ENCODE measurements at regions not wholly inside any gene's neighbourhood (a gene's known extent, or its start where the extent isn't known, plus 50 kb on each side); places are given as distances from the start of the nearest gene placed in this dataset.

GRCh38 chr4:18860836-18861530, 839.4 kb upstream of the LCORL start:
- ATAC-seq, result no peak

GRCh38 chr4:18859468-18859867, 837.9 kb upstream of the LCORL start:
- H3K27me3 ChIP-seq, result no peaks in the 10 kb centered on the region
- H3K27ac ChIP-seq, result no peak overlapping the region
- TF ChIP-seq POLR2A (IDR thresholded peaks at IDR 0.05) (no peak), POLR2AphosphoS5 (IDR thresholded peaks at IDR 0.05) (no peak), CTCF (IDR thresholded peaks at IDR 0.05) (no peak), EP300 (IDR thresholded peaks at IDR 0.05) (no peak)
- ATAC-seq, result no peak
- no peaks in the 10 kb centered on the region for H3K9me3 ChIP-seq
- H3K4me1 ChIP-seq, result no peaks in the 10 kb centered on the region
- no peaks in the 10 kb centered on the region for H3K36me3 ChIP-seq
- 50 to 58% methylated on average over 1 to 2 of the region's 2 CpGs for WGBS, 2 donors (ENCODE audit: low coverage in 1 of 2)
- no peak overlapping the region for H3K4me3 ChIP-seq

More at GRCh38 chr4:18860836-18861530, 839.4 kb upstream of the LCORL start:
- Histone ChIP-seq H3K9me3 (no peaks in the 10 kb centered on the region), H3K4me3 (no peak overlapping the region), H3K27me3 (no peaks in the 10 kb centered on the region), H3K27ac (no peak overlapping the region), H3K4me1 (peaks cover 0 to 4% (median 0%) of the 10 kb centered on the region in 3 donors), H3K36me3 (no peaks in the 10 kb centered on the region)
- WGBS, 2 donors (ENCODE audit: low coverage in 1 of 2), result 80 to 100% methylated on average over 2 of the region's 2 CpGs
- no peak for TF ChIP-seq POLR2A (IDR thresholded peaks at IDR 0.05)
- no peak for TF ChIP-seq EP300 (IDR thresholded peaks at IDR 0.05)
- TF ChIP-seq CTCF (IDR thresholded peaks at IDR 0.05), result no peak
- no peak for TF ChIP-seq POLR2AphosphoS5 (IDR thresholded peaks at IDR 0.05)

- no peak overlapping the region for H3K27ac ChIP-seq
- H3K27me3 ChIP-seq, result no peaks in the 10 kb centered on the region
- no peak overlapping the region for H3K4me3 ChIP-seq
- no peaks in the 10 kb centered on the region for H3K9me3 ChIP-seq
- no peaks in the 10 kb centered on the region for H3K36me3 ChIP-seq
- no peak for ATAC-seq
- 89 to 97% methylated on average over 4 to 5 of the region's 6 CpGs for WGBS, 2 donors (ENCODE audit: low coverage in 1 of 2)
- TF ChIP-seq CTCF (IDR thresholded peaks at IDR 0.05), result no peak
- TF ChIP-seq EP300 (IDR thresholded peaks at IDR 0.05), result no peak
- TF ChIP-seq POLR2A (IDR thresholded peaks at IDR 0.05), result no peak
- TF ChIP-seq POLR2AphosphoS5 (IDR thresholded peaks at IDR 0.05), result no peak
- H3K4me1 ChIP-seq, result no peaks in the 10 kb centered on the region
Observed at GRCh38 chr4:18858229-18858922, 836.8 kb upstream of the LCORL start.

- Histone ChIP-seq H3K36me3 (no peaks in the 10 kb centered on the region), H3K9me3 (no peaks in the 10 kb centered on the region), H3K27ac (no peak overlapping the region), H3K4me1 (peaks cover 0 to 17% (median 0%) of the 10 kb centered on the region in 3 donors), H3K27me3 (no peaks in the 10 kb centered on the region), H3K4me3 (no peak overlapping the region)
- 37 to 58% methylated on average over 2 of the region's 2 CpGs for WGBS, 2 donors (ENCODE audit: low coverage in 1 of 2)
- no peak for TF ChIP-seq POLR2AphosphoS5 (IDR thresholded peaks at IDR 0.05)
- TF ChIP-seq POLR2A (IDR thresholded peaks at IDR 0.05), result no peak
- TF ChIP-seq CTCF (IDR thresholded peaks at IDR 0.05), result no peak
- TF ChIP-seq EP300 (IDR thresholded peaks at IDR 0.05), result no peak
- ATAC-seq, result no peak
Observed at GRCh38 chr4:18850867-18851266, 829.3 kb upstream of the LCORL start.
